CD4-positive, alpha-beta T cell treated with Interferon gamma for 1 hour (primary cell): ENCODE measurements at regions not wholly inside any gene's neighbourhood (a gene's known extent, or its start where the extent isn't known, plus 50 kb on each side); places are given as distances from the start of the nearest gene placed in this dataset.
"Not testable (repeated sequence)": the region's sequence is repeated elsewhere in the genome, so short reads cannot be mapped to it uniquely, and the experiment has no call there.

Source experiments
- DNase-seq: peaks from one replicate; pipeline ENCODE4 v3.0.0-alpha.2; 2020

GRCh38 chr14:58961045-58961731 lies 227.3 kb upstream of the DAAM1 start:
- no peak for DNase-seq

DNA sequence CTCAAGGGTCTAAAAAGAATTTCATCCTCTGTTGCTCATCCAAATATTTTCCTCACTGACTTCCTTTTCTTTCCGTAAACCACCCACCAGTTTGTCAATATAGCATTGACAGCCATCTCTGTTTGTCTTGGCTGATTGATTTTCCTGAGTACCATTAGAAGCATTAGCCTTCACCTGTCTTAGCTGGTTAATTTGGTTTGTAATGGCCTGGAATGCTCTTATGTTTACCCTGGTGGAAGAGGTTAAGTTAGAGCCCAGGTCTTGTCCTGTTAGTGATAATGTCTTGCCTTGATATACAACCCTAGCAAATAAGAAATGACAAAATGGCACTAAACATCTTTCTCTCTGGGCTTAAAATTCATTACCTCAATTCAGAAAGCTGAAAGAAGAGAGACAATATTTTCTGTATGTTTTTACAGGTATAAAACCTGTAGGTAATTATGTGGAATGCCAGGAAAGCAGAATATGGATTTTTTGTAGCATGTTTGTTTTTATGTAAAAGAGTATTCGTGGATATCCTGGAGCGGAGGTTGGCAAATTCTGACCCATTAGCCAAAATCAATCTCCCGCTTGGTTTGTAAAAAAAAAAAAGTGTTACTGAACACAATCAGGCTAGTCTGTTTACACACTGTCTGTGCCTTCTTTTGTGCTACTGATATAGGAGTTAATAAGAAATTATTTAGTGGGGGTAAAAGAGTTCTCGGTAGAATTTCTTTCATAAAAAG lies 224.4 kb upstream of the DAAM1 start:
- DNase-seq = no peak

- no peak for DNase-seq
Measured at GRCh38 chr14:58964598-58964928, 223.9 kb upstream of the DAAM1 start.

DNA sequence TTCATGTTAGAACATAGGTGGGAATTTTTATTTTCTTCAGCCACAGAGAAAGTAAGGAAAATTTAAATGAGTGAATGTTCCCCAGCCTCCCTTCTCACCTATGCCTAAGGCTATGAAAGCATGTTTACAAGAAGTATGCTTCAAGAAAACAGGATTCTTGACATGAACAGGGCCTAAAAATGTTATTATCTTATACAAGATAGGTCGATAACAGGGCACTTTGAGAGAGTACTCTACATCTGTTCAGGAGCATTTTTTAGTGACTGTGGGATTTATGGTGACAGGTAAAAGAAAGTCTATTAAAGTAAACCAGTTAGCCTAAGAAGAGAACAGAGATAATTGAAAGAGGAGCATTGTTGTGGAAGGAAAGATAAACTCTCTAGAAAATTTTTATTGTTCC lies 222.9 kb upstream of the DAAM1 start:
- no peak for DNase-seq

DNA sequence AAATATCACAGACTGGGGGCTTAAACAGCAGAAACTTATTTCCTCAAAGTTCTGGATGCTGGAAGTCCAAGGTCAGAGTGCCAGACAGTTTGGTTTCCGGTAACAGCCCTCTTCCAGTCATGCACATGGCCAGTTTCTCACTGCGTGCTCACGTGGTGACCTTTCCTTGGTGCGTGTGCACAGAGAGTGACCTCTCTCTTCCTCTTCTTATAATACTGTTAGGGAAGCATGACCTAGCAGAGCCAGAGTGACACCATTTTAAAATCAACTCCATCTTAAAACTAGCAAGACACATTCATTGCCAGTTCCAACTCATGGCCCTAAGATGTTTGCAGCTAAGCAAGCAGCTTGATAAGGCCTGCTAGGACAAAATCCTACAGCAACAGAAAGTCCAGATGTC lies 221.5 kb upstream of the DAAM1 start:
- no peak for DNase-seq

DNA sequence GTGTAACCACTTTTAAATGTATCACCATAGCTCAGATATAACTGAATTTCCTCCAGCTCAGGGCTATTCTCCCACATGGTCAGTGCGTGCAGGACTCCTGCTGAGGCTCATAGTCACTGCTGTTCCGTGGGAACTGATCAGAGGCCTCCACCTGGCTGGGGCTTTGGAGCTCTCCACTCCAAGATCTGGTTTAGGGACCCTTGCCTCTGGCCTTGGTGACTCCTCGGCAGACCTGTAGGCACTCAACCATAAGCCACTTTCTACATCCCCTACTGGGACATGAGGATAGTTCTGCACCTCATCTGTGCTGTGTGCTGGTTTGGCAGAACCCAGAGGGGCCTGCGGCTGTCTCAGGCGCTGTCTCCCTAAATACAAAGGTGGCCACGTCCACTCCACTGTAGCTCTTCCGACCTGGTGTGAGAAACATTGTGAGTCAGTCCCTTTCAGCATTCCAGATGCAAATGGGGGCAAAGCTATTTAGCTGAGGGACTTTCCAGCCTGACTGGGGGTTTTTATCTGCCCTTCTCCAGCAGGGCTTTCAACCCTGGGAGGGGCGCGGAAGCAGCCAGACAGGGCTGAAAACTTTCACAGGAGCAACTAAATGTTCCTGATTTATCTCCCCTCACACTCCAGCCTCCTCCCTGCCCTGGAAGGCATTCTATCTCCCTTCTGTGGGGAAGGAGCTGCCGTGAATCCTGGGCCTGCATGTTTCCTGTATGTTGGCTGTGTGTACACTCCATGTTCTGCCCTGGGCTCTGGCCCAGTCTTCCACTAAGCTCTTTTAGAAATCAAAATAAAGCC lies 218.3 kb upstream of the DAAM1 start:
- no peak for DNase-seq

- no peak for DNase-seq
Measured at GRCh38 chr14:58972233-58973017, 216.0 kb upstream of the DAAM1 start.

- DNase-seq = no peak
Measured at GRCh38 chr14:58977366-58977765, 211.1 kb upstream of the DAAM1 start.

DNA sequence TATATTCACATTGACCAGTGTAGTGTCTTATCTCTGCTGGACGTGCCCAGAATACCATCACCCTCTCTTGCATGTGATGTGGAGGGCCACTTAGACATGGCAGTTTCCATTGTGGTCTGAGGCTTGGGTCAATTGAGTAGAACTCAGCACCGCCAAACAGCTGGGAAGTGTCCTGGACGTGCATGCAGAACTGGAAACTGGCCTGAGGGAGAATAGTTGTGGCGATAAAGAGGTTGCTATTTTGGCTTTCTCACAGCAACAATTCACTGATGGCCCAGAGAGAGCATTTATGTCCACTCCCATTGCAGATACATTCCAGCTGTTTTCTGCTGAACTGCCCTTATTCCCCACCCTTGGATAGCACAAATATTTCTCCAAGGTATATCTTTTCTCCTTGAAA lies 210.1 kb upstream of the DAAM1 start:
- no peak for DNase-seq

DNA sequence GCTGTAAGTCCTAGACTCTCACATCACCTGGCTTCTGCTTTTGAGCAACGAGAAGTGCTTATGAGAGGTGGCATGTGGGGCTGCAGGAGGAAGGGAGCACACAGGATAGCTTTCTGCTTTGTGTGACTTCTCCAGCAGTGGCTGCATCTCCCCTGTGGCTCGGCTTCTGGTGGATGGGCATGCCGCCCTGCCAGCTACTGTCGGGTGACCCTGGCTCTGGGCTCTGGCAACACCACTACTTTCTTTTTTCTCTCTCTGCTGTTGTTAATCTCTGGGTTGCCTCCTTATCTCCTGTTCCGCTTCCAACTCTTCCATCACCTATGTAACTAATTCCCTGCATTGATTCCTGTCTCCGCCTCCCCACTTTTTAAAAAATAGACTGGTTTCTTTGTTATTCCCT lies 209.1 kb upstream of the DAAM1 start:
- DNase-seq = no peak

DNA sequence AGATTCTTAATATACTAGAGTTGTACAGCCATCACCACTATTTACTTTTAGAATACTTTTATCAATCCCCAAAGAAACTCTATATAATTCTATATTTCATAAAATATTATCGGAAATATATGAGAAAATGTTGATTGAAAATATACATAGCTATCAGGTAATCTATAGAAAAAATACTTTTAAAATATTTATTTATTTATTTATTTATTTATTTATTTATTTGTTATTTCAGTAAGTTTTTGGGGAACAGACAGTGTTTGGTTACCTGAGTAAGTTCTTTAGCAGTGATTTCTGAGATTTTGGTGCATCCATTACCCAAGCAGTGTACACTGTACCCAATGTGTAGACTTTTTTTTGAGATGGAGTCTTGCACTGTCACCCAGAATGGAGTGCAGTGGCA lies 206.6 kb upstream of the DAAM1 start:
- DNase-seq = no peak

DNA sequence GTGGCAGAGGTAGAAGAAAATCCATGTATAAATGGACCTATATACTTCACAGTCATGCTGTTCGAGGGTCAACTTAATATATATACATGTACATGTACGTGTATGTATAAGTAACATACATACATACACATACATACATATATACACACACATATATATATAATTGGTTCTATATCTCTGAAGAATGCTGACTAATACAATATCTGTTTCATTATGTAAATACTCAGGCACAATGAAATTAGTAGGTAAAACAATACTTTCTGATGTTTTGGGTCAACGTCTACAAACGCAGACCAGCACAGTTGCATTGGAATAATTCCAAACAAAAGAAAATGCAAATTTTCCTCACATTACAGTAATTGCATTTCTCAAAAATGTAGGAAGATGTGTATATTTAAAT lies 202.7 kb upstream of the DAAM1 start:
- no peak for DNase-seq

GRCh38 chr14:58987591-58987990 lies 200.9 kb upstream of the DAAM1 start:
- no peak for DNase-seq

DNA sequence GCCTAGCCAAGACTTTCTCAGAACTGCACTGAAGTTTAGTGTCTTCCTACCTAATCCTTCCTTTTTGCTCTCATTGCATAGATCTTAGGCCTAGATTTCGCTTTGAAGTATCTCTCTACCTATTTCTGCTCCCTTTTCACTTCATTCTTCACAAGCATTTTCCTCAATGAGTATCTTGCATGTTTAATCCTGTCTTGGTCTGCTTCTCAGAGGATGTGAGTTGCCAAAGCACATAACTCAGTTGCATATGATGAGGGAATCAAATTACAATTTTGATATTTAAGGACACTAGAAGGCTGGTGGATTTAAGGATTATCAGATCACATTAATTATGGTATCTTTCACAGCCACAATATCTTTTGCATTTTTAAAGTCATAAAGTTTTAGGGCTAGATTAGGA lies 195.5 kb upstream of the DAAM1 start:
- DNase-seq = no peak

GRCh38 chr14:58994130-58994529 lies 194.3 kb upstream of the DAAM1 start:
- DNase-seq = no peak

- no peak for DNase-seq
Measured at GRCh38 chr14:59004012-59004411, 184.5 kb upstream of the DAAM1 start.

- not testable (repeated sequence) for DNase-seq
Measured at GRCh38 chr14:59006179-59006578, 182.3 kb upstream of the DAAM1 start.

DNA sequence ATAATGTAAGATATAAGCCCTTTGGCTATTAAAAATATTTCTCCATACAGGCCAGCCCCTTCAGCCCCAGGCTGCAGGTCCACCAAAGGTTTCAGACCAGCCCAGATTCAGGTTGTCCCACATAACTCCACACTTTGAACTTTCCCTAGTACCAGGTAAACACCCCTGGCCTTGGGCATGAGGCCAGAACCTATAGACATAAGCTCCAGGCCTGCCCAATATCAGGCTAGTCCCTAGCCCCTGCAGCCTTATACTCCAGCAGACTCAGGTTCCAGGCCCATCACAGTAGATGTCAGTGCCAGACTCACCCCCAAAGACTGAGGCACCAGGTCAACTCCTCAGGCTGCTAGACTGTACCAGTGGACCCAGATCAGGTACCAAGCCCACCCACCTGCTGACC lies 178.5 kb upstream of the DAAM1 start:
- no peak for DNase-seq

DNA sequence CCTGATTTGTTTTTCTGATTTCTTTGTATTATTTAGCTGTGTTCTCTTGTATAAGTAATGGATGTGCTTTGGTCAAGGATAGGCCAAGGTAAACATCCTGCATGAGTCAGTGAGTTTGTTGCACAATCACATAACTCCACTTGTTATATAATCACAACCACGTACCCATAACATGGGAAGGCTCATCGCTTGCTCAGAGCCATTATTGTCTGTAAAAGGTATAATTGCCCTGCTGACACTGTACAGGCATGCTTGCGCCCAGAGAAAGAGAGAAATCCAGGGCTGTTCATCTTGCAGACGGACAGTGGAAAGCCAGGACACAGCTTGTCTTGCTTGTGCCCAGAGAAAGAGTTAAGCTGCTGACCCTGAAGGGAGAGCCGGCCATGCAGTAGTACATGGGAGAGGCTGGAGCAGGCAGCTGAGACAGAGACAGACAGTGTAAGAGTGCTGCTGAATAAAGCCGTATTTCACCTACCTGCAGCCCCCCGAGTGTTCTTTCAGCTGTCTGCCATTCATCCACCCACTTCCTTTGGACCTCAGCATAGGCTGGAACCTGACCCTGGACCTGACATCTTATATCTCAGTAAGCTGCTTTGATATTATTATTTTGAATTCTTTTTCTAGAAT lies 174.7 kb upstream of the DAAM1 start:
- DNase-seq = no peak

DNA sequence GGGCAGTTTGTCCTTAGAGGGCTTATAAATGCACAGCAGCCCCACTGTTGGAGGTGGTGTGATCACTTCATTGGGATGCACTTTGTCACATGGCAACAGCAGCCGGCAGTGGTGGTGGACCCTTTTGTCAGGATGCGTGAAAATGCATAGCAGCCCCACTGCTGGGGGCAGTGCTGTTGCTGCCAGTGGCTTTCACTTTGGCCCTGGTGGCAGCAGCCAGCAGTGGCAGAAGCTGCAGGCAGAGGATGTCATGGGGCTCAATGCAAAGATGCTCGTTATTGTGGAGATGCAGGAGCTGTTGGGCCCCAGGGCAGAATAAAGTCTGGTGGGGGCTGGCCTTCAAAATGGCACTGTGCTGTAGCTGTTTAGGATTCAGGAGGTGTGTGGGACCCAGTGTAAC lies 173.0 kb upstream of the DAAM1 start:
- DNase-seq = no peak

DNA sequence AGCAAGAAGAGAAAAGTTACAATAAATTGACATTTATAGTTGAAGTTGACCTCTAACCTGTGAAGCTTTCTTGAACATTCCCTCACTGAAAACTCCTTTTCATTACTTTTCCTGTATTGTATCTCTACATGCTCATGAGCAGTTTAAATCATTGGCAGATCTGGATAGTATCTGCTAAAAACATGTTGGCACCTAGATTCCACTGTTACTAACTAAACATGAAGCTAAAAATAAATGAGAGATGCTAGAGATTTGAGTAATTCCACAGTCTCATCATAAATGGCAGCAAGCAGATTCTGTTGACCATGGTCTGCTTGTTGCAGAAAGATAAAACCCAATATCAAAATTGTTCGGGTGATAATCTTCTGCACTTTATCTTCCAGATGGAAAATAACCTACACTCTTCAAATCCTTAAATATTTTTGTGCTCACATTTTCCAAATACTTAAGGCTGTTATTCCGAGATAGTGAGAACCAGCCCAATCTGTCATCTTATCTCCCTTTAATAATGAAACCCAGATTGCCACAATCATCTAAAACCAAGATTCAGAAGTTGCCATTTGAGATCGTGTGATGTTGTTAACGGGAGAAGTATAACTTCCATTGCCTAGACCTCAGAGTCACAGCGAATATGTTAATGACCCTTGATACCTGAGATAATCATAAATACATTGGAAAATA lies 171.0 kb upstream of the DAAM1 start:
- no peak for DNase-seq

- no peak for DNase-seq
Measured at GRCh38 chr14:59018460-59018859, 170.0 kb upstream of the DAAM1 start.
